Adrenal gland (tissue), 9 donors: ENCODE measurements at regions not wholly inside any gene's neighbourhood (a gene's known extent, or its start where the extent isn't known, plus 50 kb on each side); places are given as distances from the start of the nearest gene placed in this dataset.
"Not testable (repeated sequence)": the region's sequence is repeated elsewhere in the genome, so short reads cannot be mapped to it uniquely, and the experiment has no call there.

Experiments used
- DNase-seq, 7 donors: peaks; one replicate each; pipeline ENCODE4 v3.0.0-alpha.2; 2019 to 2020
- H3K27ac ChIP-seq, 5 donors: fragments of 200-600 bp; sonication (generic) in 4 of 5; 1 replicate in 3 of 5; 2 replicates in 2 of 5; pipeline versions ENCODE4 v1.5.1 to v1.8.0; 2016 to 2020; ENCODE audit warnings: mild to moderate bottlenecking in 1 of 5
- H3K27me3 ChIP-seq: fragments of 200-600 bp; 2 replicates; pipeline ENCODE4 v1.8.0; 2021
- H3K36me3 ChIP-seq, 2 donors: fragments of 200-600 bp; replicated peaks in 1 of 2; 1 replicate in 1 of 2; 2 replicates in 1 of 2; pipeline versions ENCODE4 v1.5.1 to v1.8.0; 2018 to 2022
- H3K4me1 ChIP-seq, 2 donors: fragments of 200-600 bp; replicated peaks in 1 of 2; 1 replicate in 1 of 2; 2 replicates in 1 of 2; pipeline versions ENCODE4 v1.5.1 to v1.8.0; 2018 to 2021
- H3K4me3 ChIP-seq, 4 donors: fragments of 200-600 bp; sonication (generic) in 3 of 4; one replicate each; pipeline ENCODE4 v1.5.1; 2016 to 2018
- H3K9me3 ChIP-seq, 3 donors: fragments of 200-600 bp; sonication (generic) in 1 of 3; replicated peaks in 1 of 3; 1 replicate in 2 of 3; 2 replicates in 1 of 3; pipeline versions ENCODE4 v1.5.1 to v1.8.0; 2016 to 2021
- POLR2A ChIP-seq, 2 donors: fragments of 450-650 bp; IDR thresholded peaks; one replicate each; pipeline ENCODE4 v1.6.1; 2017; ENCODE audit warnings: antibody characterized with exemption in 2 of 2, mild to moderate bottlenecking in 2 of 2, moderate library complexity in 1 of 2
- WGBS, 4 donors: extraction: QIAGEN DNeasy Blood & Tissue Kit in 2 of 4; methylation state at CpG; one replicate each; pipeline versions ENCODE4 v1.1.5 to v1.1.7; 2013 to 2017; 5-methylcytosine and 5-hydroxymethylcytosine counted together
- intact Hi-C, 2 donors: fragments of 100-400 bp; cut with DNase I; formaldehyde crosslinking; loops; one replicate each; pipeline versions ENCODE4 v1.14.1 to v1.15.0; 2022 to 2023
- TF ChIP-seq, protein P1 (sequence below), 6 experiments: fragments of 450-650 bp in 4 of 6; fragments of 200-600 bp in 2 of 6; sonication (generic) in 1 of 6; IDR thresholded peaks; 1 replicate in 5 of 6; 2 replicates in 1 of 6; pipeline versions ENCODE4 v1.5.1 to v1.8.0; 2016 to 2021; ENCODE audit warnings: antibody characterized with exemption in 6 of 6, mild to moderate bottlenecking in 2 of 6, moderate library complexity in 1 of 6
- donor health status: healthy with polysubstance abuse.
- donor health status: Bipolar disorder and iron deficiency.
- donor health status: DM: yes; HTN: yes; CAD: no.
- donor health status: DM: no; HTN: no; CAD: no.
- donor health status: DM: no; HTN: no; CAD: no.

DNA sequence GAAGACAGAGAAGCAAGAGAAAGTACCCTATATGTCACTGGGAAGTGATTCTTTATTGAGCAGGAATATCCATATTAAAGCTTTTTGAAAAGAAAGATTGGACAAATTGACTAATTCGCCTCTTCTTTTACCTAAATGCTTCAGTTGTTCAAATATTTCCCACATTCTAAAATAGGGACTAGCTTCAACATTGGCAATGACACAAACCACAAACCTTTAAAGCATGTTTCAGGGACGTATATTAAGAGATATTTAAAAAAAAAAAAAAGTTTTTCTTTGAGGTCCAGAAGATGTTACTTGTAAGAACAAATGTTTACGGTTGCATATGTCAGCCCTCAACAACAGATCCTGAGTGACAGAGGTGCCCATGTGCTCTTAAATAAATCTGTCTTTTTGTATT lies 235.0 kb upstream of the NFIA start:
- intact Hi-C loops, result loop anchor here in 1 of 2 donors (5.0 kb wide), 1 partner anchor 195 kb away; no protein-coding TSS in a partner anchor
- no peaks in the 10 kb centered on the region for H3K9me3 ChIP-seq
- no peaks in the 10 kb centered on the region for H3K4me1 ChIP-seq
- TF ChIP-seq POLR2A (IDR thresholded peaks at IDR 0.05), result no peak
- TF ChIP-seq, protein P1, sequence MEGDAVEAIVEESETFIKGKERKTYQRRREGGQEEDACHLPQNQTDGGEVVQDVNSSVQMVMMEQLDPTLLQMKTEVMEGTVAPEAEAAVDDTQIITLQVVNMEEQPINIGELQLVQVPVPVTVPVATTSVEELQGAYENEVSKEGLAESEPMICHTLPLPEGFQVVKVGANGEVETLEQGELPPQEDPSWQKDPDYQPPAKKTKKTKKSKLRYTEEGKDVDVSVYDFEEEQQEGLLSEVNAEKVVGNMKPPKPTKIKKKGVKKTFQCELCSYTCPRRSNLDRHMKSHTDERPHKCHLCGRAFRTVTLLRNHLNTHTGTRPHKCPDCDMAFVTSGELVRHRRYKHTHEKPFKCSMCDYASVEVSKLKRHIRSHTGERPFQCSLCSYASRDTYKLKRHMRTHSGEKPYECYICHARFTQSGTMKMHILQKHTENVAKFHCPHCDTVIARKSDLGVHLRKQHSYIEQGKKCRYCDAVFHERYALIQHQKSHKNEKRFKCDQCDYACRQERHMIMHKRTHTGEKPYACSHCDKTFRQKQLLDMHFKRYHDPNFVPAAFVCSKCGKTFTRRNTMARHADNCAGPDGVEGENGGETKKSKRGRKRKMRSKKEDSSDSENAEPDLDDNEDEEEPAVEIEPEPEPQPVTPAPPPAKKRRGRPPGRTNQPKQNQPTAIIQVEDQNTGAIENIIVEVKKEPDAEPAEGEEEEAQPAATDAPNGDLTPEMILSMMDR (IDR thresholded peaks at IDR 0.05), result no peak
- 62 to 80% (median 73%) methylated on average over 3 of the region's 3 CpGs for WGBS, 4 donors
- H3K4me3 ChIP-seq, result no peak overlapping the region
- no peaks in the 10 kb centered on the region for H3K36me3 ChIP-seq
- no peaks in the 10 kb centered on the region for H3K27me3 ChIP-seq
- no peak for DNase-seq
- H3K27ac ChIP-seq, result no peak overlapping the region

DNA sequence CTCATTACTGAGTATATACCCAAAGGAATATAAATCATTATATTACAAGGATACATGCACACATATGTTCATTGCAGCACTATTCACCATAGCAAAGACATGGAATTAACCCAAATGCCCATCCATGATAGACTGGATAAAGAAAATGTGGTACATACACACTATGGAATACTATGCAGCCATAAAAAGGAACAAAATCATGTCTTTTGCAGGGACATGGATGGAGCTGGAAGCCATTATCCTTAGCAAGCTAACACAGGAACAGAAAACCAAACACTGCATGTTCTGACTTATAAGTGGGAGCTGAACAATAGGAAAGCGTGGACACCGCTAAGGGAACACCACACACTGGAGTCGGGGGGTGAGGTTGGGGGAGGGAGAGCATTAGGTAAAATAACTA lies 236.7 kb upstream of the NFIA start:
- not testable (repeated sequence) for DNase-seq, H3K4me1 ChIP-seq, H3K27ac ChIP-seq, H3K4me3 ChIP-seq, H3K9me3 ChIP-seq, H3K36me3 ChIP-seq, H3K27me3 ChIP-seq
- WGBS, 4 donors, result 89 to 98% (median 96%) methylated on average over 3 of the region's 3 CpGs
- intact Hi-C loops, result loop anchor here in 1 of 2 donors (5.0 kb wide), 1 partner anchor 197 kb away; no protein-coding TSS in a partner anchor

DNA sequence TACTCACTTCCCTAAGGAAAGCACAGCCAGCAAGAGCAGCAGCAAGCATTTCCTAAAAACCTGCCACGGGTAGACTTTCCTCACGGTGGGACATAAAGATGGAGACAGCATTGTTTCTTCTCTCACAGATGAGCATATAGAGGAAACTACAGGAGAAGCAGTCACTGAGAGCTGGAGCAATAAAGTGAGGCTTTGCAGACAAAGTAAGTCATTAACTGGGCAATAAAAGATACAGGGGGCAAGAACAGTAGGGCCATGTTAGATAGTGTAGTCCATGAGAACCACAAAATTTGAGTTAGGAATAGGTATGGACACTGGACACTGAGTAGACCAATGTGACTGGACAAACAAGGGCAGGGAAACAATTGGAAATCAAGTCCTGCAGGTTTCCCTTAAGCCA lies 240.1 kb upstream of the NFIA start:
- Histone ChIP-seq H3K4me1 (no peaks in the 10 kb centered on the region), H3K27me3 (no peaks in the 10 kb centered on the region), H3K9me3 (no peaks in the 10 kb centered on the region), H3K4me3 (no peak overlapping the region), H3K27ac (no peak overlapping the region), H3K36me3 (no peaks in the 10 kb centered on the region)
- intact Hi-C loops, result no loop called here
- 85 to 94% (median 91%) methylated on average over 2 of the region's 2 CpGs for WGBS, 4 donors
- DNase-seq, result no peak
- TF ChIP-seq POLR2A (IDR thresholded peaks at IDR 0.05), result no peak
- TF ChIP-seq, protein P1 (IDR thresholded peaks at IDR 0.05), result no peak

DNA sequence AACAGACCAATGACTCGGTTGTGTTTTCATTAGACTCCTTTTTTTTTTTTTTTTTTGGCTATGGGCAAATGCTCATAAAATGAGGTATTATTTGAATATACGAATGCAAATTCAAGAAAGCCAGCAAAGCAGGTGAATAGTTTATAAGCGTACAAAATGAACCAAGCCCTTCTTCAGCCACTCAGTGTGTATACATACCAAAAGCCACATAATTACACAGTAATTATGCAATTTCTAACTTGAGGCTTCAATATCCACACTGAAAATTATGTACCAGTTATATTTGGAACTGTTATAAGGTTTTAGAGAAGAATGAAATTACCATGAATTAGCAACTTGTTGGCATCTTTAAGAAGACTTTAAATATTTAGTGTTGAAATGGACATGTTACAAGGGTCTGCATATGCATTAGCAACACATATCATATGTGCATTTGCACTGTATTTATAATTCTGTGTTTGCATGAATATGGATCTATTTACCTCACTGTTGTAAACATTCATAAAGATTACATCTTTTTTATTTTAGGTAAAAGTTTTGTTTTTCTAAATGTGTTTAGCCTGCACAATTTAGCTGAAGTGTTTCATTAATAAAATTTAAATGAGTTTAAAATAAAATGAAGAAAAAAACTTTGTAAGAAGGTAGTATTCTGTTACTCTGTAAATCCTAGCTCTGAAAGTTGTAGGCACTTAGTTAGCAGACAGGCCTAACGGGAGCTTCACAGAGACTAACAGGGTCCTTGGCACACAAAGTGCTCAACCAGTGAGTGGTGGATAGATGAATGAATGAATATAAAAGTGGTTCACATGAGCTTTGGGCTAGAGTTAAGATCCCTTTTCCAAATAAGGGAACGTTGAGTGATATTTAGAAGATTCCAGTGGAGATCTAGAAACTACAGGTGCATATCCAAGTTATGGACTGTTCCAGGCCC lies 241.0 kb upstream of the NFIA start:
- no peak for TF ChIP-seq POLR2A (IDR thresholded peaks at IDR 0.05)
- TF ChIP-seq, protein P1 (IDR thresholded peaks at IDR 0.05), result no peak
- no peaks in the 10 kb centered on the region for H3K9me3 ChIP-seq
- H3K27ac ChIP-seq, result no peak overlapping the region
- WGBS, 4 donors, result 80 to 88% (median 85%) methylated on average over 5 of the region's 5 CpGs
- no peaks in the 10 kb centered on the region for H3K36me3 ChIP-seq
- H3K4me3 ChIP-seq, result no peak overlapping the region
- H3K27me3 ChIP-seq, result no peaks in the 10 kb centered on the region
- intact Hi-C loops, result no loop called here
- H3K4me1 ChIP-seq, result no peaks in the 10 kb centered on the region
- no peak for DNase-seq

DNA sequence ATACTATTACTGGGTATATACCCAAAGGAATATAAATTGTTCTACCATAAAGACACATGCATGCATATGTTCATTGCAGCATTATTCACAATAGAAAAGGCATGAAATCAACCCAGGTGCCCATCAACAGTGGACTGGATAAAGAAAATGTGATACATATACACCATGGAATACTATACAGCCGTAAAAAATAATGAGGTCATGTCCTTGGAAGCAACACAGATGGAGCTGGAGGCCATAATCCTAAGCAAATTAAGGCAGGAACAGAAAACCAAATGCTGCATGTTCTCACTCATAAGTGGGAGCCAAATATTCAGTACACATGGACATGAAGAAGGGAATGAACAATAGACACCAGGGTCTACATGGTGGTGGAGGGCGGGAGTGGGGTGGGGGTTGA lies 241.9 kb upstream of the NFIA start:
- DNase-seq, H3K4me1 ChIP-seq, H3K4me3 ChIP-seq, H3K36me3 ChIP-seq, H3K9me3 ChIP-seq, H3K27me3 ChIP-seq, H3K27ac ChIP-seq, intact Hi-C loops: not testable (repeated sequence)
- WGBS, 4 donors, result 94 to 100% (median 96%) methylated on average over 2 of the region's 2 CpGs
